Stimulated activated CD4-positive, alpha-beta T cell treated with anti-CD3 and anti-CD28 coated beads, TNF-alpha, amount 100 ng/mL, for 24 hours (primary cell): ENCODE measurements at regions not wholly inside any gene's neighbourhood (a gene's known extent, or its start where the extent isn't known, plus 50 kb on each side); places are given as distances from the start of the nearest gene placed in this dataset.
"Not testable (repeated sequence)": the region's sequence is repeated elsewhere in the genome, so short reads cannot be mapped to it uniquely, and the experiment has no call there.

Experiments used
- DNase-seq, 3 experiments: peaks; one replicate each; pipeline ENCODE4 v3.0.0-alpha.2; 2020; ENCODE audit warnings: low read depth in 3 of 3

GRCh38 chr10:28733245-28733644, 55.9 kb downstream of the BAMBI start:
- no peak for DNase-seq

GRCh38 chr10:28733647-28734046, 56.3 kb downstream of the BAMBI start:
- no peak for DNase-seq

DNA sequence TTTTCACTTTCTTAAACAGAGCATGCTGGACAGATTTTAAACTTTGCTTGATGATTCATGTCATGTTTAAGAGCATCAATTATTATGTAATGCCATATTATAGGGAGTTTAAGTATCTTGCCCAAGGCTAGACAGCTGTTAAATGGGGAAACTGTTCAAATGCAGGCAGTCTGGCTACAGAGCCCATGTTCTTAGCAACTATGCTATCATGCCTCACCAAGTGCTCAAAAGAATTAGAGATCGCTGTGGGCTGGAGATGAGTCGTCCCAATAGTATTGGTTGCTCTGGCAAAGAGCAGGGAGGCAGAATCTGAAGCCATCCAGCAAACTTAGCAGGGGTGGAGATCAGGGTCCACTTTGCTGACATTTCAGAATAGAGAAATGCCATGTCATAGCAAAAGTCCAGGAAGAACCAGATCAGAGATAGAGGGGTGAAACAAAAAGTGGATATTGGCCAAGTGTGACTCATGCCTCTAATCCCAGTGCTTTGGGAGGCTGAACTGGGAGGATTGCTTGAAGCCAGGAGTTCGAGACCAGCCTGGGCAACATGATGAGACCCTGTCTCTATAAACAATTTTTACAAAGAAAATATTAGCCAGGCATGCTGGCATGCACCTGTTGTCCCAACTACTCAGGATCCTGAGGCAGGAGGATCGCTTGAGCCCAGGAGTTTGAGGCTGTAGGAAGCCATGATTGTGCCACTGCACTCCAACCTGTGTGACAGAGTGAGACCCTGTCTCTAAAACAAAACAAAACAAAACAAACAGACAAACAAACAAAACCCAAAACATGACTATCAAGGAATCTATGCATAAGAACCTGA, 57.8 kb downstream of the BAMBI start:
- DNase-seq: no peak

DNA sequence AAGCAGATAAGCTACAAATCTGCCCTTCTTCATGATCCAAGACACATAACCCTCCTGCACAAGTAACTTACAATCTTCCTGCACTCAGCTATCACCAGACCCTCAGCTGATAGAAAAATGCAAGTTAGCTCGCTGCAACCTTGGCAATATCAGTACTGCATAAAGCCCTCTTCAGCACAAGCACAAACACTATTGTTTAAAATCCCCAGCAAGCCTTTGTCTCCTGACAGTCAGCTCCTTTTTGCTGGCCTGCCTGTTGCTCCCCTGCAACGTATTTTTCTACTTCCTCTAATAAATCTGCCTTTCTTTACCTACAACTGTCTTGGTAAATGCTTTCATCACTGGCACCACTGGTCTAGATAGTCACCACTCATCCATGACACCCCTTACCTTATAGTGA, 59.8 kb downstream of the BAMBI start:
- DNase-seq: no peak

DNA sequence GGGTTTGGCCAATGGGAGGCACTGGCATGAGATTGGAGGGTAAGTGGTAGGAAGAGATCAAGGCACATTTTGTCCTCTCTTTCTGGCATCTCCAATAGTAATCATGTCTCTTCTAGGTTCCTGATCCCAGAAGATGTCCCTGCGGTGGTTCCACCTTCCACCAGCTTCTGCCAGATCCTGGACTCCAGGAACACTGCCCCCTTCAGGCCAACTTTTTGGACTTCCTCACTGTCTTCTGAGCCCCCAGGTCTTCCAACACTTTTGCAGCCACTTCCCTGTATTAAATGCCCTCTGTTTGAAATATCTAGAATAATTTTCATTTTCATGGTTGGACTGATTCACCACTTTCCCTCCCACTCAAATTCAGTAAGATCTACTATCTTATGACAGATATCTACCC, 60.9 kb downstream of the BAMBI start:
- no peak for DNase-seq

DNA sequence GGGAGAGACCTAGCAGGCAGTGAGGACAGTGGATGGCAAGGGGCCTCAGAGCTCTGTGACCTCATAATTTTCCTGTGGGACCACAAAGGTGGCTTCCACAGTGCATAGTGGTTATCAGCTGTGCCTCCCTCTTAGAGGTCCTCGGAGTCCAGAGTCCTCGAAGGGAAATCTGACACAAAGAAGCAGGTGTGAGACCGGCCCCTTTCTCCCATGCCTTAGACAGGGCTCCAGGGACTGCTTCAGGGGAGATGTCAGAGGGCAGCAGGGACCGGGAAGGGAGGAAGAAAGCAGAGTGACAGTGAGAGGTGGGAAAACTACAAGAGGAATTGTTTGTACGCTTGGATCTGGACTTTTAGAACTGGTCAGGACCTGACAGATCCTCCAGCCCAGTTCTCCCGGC, 66.3 kb downstream of the BAMBI start:
- no peak for DNase-seq

GRCh38 chr10:28744069-28744768, 66.9 kb downstream of the BAMBI start:
- no peak for DNase-seq

GRCh38 chr10:28754930-28755718, 77.8 kb downstream of the BAMBI start:
- DNase-seq: no peak

GRCh38 chr10:28761084-28761846, 83.9 kb downstream of the BAMBI start:
- no peak for DNase-seq

DNA sequence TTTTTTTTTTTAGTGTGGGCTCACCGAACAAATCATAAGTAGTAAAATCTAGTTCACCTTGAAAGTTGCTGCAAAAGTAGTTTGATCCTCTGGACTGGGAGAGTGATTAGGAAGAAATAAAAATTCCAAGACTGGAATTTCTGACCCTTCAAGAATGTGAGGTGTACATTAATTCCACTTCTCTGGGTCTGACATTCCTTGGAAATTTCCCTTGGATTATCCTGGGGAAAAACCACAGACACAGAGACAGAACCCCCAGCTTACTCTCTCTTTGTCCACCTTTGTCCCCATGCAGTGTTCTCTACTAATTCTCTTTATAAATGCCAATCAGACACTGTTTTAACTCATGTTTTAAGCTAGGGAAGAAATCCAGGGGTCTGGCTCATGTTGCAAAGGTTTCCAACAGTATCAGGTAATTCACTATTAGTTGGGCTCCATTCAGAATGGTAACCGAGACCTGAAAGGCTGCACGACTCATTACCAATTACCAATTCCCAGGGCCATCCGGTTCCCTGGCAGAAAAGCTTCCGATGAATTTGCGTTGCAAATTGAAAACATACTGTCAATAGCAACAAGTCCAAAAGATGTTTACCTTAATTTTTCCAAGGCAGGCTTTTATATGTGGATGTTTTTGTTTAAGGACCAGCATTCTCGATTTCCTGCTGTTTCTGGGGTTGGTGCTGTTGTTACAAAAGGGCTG, 86.3 kb downstream of the BAMBI start:
- no peak for DNase-seq

- DNase-seq: no peak
Measured at GRCh38 chr10:28765641-28766040, 88.3 kb downstream of the BAMBI start.

DNA sequence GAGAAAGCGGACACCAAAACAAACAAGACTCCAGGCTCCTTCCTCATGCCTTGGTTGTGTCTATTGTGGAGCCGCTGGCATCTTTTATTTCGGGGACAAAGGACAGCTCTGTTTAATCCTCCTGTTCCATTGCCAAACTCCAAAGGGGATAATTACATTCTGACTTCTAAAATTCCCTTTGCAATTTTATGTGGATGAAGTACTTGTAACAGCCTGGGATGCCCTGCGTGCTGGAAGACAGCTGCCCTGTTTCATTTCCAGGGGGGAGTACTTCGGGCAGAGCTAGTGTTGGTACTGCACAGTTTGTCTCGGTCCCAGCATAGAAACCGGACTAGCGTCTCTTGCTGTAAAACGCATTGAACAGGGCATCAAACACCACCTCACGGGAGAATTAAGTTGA, 90.9 kb downstream of the BAMBI start:
- no peak for DNase-seq

GRCh38 chr10:28769091-28769604, 91.8 kb downstream of the BAMBI start:
- no peak for DNase-seq

DNA sequence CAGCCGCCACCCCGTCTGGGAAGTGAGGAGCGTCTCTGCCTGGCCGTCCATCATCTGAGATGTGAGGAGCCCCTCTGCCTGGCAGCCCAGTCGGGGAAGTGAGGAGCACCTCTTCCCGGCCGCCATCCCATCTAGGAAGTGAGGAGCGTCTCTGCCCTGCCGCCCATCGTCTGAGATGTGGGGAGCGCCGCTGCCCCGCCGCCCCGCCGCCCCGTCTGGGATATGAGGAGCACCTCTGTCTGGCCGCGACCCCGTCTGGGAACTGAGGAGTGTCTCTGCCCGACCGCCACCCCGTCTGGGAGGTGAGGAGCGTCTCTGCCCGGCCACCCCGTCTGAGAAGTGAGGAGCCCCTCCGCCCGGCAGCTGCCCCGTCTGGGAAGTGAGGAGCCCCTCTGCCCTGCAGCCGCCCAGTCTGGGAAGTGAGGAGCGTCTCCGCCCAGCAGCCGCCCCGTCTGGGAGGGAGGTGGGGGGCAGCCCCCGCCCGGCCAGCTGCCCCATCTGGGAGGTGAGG, 94.3 kb downstream of the BAMBI start:
- DNase-seq: not testable (repeated sequence)

DNA sequence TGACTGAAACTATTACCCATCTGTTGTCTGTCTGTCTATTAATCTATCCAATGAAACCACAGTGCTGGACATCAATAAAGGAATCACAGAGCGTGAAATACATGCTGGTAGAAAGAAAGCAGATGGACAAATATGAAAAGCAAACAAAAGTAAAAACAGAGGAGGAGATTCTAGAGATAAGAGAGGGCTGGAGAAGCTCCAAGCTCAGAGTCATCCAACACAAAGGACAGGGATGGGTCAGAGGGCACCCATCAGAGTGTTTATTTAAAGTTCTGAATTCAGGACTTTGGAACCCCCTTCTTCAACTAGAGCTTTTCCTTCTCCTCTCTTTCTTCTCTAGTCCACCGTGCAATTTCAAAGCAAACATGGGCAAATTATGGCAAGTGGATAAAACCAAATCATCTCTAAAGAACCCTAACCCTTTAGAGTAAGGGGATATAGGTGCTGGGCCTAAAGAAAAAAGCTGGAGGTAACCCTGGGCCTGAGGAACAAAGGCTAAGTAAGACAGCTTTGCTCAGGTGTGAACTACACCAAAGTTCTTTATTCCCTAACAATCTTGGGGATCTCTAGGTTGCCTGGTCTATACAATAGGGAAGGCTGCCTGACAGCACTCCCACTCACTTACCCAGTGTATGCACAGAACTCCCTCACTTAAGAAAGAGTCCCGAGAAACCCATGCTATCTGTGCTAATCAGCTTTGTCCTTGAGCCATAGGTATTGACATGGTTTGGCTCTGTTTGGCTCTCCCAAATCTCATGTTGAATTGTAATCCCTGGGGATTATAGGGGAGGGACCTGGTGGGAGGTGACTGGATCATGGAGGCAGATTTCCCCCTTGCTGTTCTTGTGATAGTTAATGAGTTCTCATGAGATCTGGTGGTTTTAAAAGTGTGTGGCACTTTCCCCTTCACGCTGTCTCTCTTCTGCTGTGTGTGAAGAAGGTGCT, 97.0 kb downstream of the BAMBI start:
- no peak for DNase-seq

DNA sequence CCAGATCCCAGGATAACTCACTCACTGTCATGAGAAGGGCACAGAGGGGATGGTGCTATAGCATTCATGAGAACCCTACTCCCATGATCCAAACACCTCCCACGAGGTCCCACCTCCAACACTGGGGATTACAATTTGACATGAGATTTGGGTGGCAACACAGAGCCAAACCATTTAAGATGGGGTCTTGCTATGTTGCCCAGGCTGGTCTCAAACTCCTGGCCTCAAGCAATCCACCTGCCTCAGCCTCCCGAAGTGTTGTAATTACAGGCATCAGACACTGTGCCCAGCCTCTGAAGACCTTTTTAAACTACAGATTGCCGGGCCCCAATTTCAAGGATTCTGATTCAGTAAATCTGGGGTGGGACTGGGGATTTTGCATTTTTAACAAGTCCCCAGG, 98.5 kb downstream of the BAMBI start:
- DNase-seq: no peak

GRCh38 chr10:28776519-28776918, 99.2 kb downstream of the BAMBI start:
- DNase-seq: no peak

DNA sequence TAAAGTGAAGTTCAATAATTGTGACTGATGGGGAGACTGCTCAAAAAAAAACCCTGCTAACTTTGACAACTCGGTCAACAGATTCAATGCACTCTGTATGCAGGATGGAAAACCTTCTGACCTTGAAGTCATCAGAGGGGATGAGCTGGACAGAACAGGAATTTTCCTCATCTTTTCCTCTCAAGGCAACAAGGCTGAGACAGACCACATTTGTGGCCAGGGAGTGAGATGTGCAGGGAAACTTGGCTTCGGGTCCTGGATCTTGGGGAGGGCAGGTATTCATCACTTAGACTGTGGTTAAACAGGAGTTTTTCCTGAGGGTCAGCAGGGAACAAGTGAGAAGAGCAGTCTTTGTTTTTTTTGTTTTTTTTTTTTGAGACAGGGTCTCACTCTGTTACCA, 100.6 kb downstream of the BAMBI start:
- no peak for DNase-seq

DNA sequence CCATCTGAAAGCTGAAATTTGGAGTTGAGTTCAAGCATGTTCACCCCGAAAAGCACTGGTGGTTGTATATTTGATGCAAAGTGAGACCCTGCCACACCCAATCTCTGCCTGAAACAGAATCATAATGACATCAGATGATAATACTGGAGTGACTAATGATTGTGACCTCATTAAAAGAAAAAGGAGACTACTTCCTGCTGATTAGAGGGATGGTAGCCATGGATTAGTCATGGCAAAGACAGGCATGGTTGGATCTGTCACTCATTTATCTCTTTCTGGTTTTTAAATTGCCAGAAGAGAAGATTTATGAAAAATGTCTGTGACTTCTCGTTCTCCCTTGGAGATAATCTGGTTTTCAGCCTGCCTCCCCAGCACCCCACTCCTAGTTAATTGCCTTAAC, 101.2 kb downstream of the BAMBI start:
- no peak for DNase-seq

GRCh38 chr10:28781296-28781695, 104.0 kb downstream of the BAMBI start:
- DNase-seq: no peak
